ENCODE measurements at regions not wholly inside any gene's neighbourhood (a gene's known extent, or its start where the extent isn't known, plus 50 kb on each side); places are given as distances from the start of the nearest gene placed in this dataset.

GRCh38 chr4:187064033-187064432 lies 340.4 kb upstream of the FAT1 start:
- H2BK15ac ChIP-seq (ENCODE audit: low read length): no peak overlapping the region
- no peaks in the 10 kb centered on the region for H3K27me3 ChIP-seq (replicated peaks in 1 of 4; ENCODE audit: control insufficient read depth in 3 of 4, extremely low read depth in 1 of 4, insufficient read depth in 3 of 4, low read length in 3 of 4)
- no peaks in the 10 kb centered on the region for H4K20me1 ChIP-seq (replicated peaks in 1 of 2; ENCODE audit: control insufficient read depth in 1 of 2, insufficient read depth in 2 of 2, low read length in 2 of 2)
- DNase-seq (ENCODE audit: low read depth in 1 of 2, low spot score in 2 of 2) (no peak), FAIRE-seq (no peak)
- ChIA-PET CTCF (ENCODE audit: partially characterized antibody) (no interaction called here), POLR2A (ENCODE audit: partially characterized antibody) (no interaction called here)
- no peaks in the 10 kb centered on the region for H3K23me2 ChIP-seq (ENCODE audit: low read depth, low read length)
- no peak overlapping the region for H3K9ac ChIP-seq (replicated peaks in 1 of 4; ENCODE audit: extremely low read depth in 1 of 4, low read depth in 3 of 4, low read length in 3 of 4)
- H3K36me3 ChIP-seq (ENCODE audit: control insufficient read depth in 2 of 4, insufficient read depth in 4 of 4, low read length in 3 of 4): no peaks in the 10 kb centered on the region
- no peak overlapping the region for H4K8ac ChIP-seq (ENCODE audit: extremely low read depth, insufficient read depth, low read length)
- no peak overlapping the region for H3K18ac ChIP-seq (ENCODE audit: extremely low read depth, low read length)
- no peak overlapping the region for H4K91ac ChIP-seq (replicated peaks; ENCODE audit: insufficient read length, low read length)
- no peak overlapping the region for H2BK20ac ChIP-seq (ENCODE audit: low read length)
- no peak overlapping the region for H3K4me3 ChIP-seq (ENCODE audit: extremely low read depth in 1 of 4, insufficient read depth in 2 of 4, low read depth in 3 of 4, low read length in 4 of 4)
- H4K5ac ChIP-seq (ENCODE audit: insufficient read length, low read depth, low read length): no peak overlapping the region
- H2BK12ac ChIP-seq (ENCODE audit: low read depth, low read length): no peak overlapping the region
- H3K4me1 ChIP-seq (replicated peaks in 1 of 4; ENCODE audit: control insufficient read depth in 3 of 4, insufficient read depth in 4 of 4, low read length in 3 of 4): no peaks in the 10 kb centered on the region
- H3K9me3 ChIP-seq (ENCODE audit: insufficient read depth in 2 of 2, low read depth in 1 of 2, low read length in 1 of 2): no peaks in the 10 kb centered on the region
- 95% methylated on average over 14 of the region's 30 CpGs; no CpG with 5 or more reads in 1 of the 2 experiments for WGBS, 2 experiments (ENCODE audit: extremely low coverage in 1 of 2, insufficient coverage in 1 of 2, insufficient read length in 1 of 2, insufficient replicate concordance in 2 of 2, low coverage in 1 of 2, low lambda C conversion rate in 2 of 2, missing lambda C conversion rate in 1 of 2)
- H2BK5ac ChIP-seq (ENCODE audit: low read depth, low read length): no peak overlapping the region
- H3K14ac ChIP-seq (ENCODE audit: insufficient read length): no peak overlapping the region
- TF ChIP-seq CTBP2 (IDR thresholded peaks at IDR 0.05; ENCODE audit: borderline replicate concordance, insufficient read depth, insufficient read length, low read length) (no peak), ATF3 (IDR thresholded peaks at IDR 0.05; ENCODE audit: insufficient read depth, low read depth, low read length) (no peak), EGR1 (IDR thresholded peaks at IDR 0.05; ENCODE audit: borderline replicate concordance, low read depth, low read length) (no peak), CBX8 (IDR thresholded peaks at IDR 0.05; ENCODE audit: borderline replicate concordance, low read depth, low read length) (no peak), RAD21 (IDR thresholded peaks at IDR 0.05 in 1 of 2, conservative IDR thresholded peaks at IDR 0.05 in 1 of 2; ENCODE audit: low read depth in 2 of 2, low read length in 2 of 2) (no peak), YY1 (IDR thresholded peaks at IDR 0.05; ENCODE audit: low read depth, low read length) (no peak), KDM4A (IDR thresholded peaks at IDR 0.05; ENCODE audit: low read depth, low read length, severe bottlenecking) (no peak), SRF (IDR thresholded peaks at IDR 0.05; ENCODE audit: low read depth, low read length) (no peak)
- no peak overlapping the region for H2BK120ac ChIP-seq (replicated peaks; ENCODE audit: low read depth, low read length)
- no peak overlapping the region for H2AK5ac ChIP-seq (ENCODE audit: low read depth, low read length)
- H2AFZ ChIP-seq (ENCODE audit: low read length): no peak overlapping the region
- no peak overlapping the region for H3K27ac ChIP-seq (ENCODE audit: low read depth, low read length)
- H3K79me1 ChIP-seq (ENCODE audit: low read depth, low read length): no peaks in the 10 kb centered on the region
- H3K4me2 ChIP-seq (ENCODE audit: insufficient read depth in 1 of 2, low read depth in 2 of 2, low read length in 2 of 2): no peak overlapping the region
- H3K56ac ChIP-seq (replicated peaks; ENCODE audit: insufficient read length, low read depth, low read length): no peak overlapping the region
- no peaks in the 10 kb centered on the region for H3K79me2 ChIP-seq (ENCODE audit: control insufficient read depth in 1 of 2, insufficient read depth in 2 of 2, low read length in 2 of 2)
- H3K4ac ChIP-seq (replicated peaks; ENCODE audit: insufficient read length, low read depth, low read length): no peak overlapping the region
- H3K23ac ChIP-seq (ENCODE audit: insufficient read length): no peak overlapping the region

All from H1 (cell line).